ENCODE measurements at regions not wholly inside any gene's neighbourhood (a gene's known extent, or its start where the extent isn't known, plus 50 kb on each side); places are given as distances from the start of the nearest gene placed in this dataset.

GRCh38 chr6:125604257-125604656, 145.2 kb upstream of the HEY2 start:
- TF ChIP-seq EP300 (IDR thresholded peaks at IDR 0.05) (no peak), POLR2AphosphoS5 (IDR thresholded peaks at IDR 0.05) (no peak)
